ENCODE measurements at regions not wholly inside any gene's neighbourhood (a gene's known extent, or its start where the extent isn't known, plus 50 kb on each side); places are given as distances from the start of the nearest gene placed in this dataset.

- no peak for DNase-seq (ENCODE audit: low read depth)
Measured at GRCh38 chr6:19465760-19466159, 371.4 kb upstream of the ID4 start.

- no peak for DNase-seq (ENCODE audit: low read depth)
Measured at GRCh38 chr6:19470333-19470732, 366.8 kb upstream of the ID4 start.

GRCh38 chr6:19472153-19472552, 365.0 kb upstream of the ID4 start:
- DNase-seq (ENCODE audit: low read depth): no peak

- DNase-seq (ENCODE audit: low read depth): no peak
Measured at GRCh38 chr6:19472850-19473249, 364.3 kb upstream of the ID4 start.

- no peak for DNase-seq (ENCODE audit: low read depth)
Measured at GRCh38 chr6:19477563-19477962, 359.6 kb upstream of the ID4 start.

- no peak for DNase-seq (ENCODE audit: low read depth)
Measured at GRCh38 chr6:19478273-19478672, 358.9 kb upstream of the ID4 start.

GRCh38 chr6:19478992-19479391, 358.2 kb upstream of the ID4 start:
- no peak for DNase-seq (ENCODE audit: low read depth)

- DNase-seq (ENCODE audit: low read depth): no peak
Measured at GRCh38 chr6:19479551-19479950, 357.6 kb upstream of the ID4 start.

GRCh38 chr6:19492636-19493405, 344.3 kb upstream of the ID4 start:
- DNase-seq (ENCODE audit: low read depth): no peak

- no peak for DNase-seq (ENCODE audit: low read depth)
Measured at GRCh38 chr6:19501737-19502245, 335.4 kb upstream of the ID4 start.

- DNase-seq (ENCODE audit: low read depth): no peak
Measured at GRCh38 chr6:19502301-19502700, 334.9 kb upstream of the ID4 start.

GRCh38 chr6:19515939-19516338, 321.2 kb upstream of the ID4 start:
- no peak for DNase-seq (ENCODE audit: low read depth)

- no peak for DNase-seq (ENCODE audit: low read depth)
Measured at GRCh38 chr6:19519941-19520340, 317.2 kb upstream of the ID4 start.

GRCh38 chr6:19524366-19525186, 312.6 kb upstream of the ID4 start:
- DNase-seq (ENCODE audit: low read depth): no peak

GRCh38 chr6:19525673-19526072, 311.5 kb upstream of the ID4 start:
- DNase-seq (ENCODE audit: low read depth): no peak

- no peak for DNase-seq (ENCODE audit: low read depth)
Measured at GRCh38 chr6:19530188-19530587, 307.0 kb upstream of the ID4 start.

GRCh38 chr6:19535351-19535750, 301.8 kb upstream of the ID4 start:
- DNase-seq (ENCODE audit: low read depth): no peak

GRCh38 chr6:19536838-19537237, 300.3 kb upstream of the ID4 start:
- DNase-seq (ENCODE audit: low read depth): no peak

- DNase-seq (ENCODE audit: low read depth): no peak
Measured at GRCh38 chr6:19538096-19538495, 299.1 kb upstream of the ID4 start.

GRCh38 chr6:19547507-19547906, 289.7 kb upstream of the ID4 start:
- DNase-seq (ENCODE audit: low read depth): no peak

GRCh38 chr6:19549109-19549508, 288.1 kb upstream of the ID4 start:
- no peak for DNase-seq (ENCODE audit: low read depth)

GRCh38 chr6:19550380-19550779, 286.8 kb upstream of the ID4 start:
- DNase-seq (ENCODE audit: low read depth): no peak

GRCh38 chr6:19551611-19552010, 285.6 kb upstream of the ID4 start:
- no peak for DNase-seq (ENCODE audit: low read depth)
